Loucy (cell line): ENCODE measurements at regions not wholly inside any gene's neighbourhood (a gene's known extent, or its start where the extent isn't known, plus 50 kb on each side); places are given as distances from the start of the nearest gene placed in this dataset.

Experiments
- H2AFZ ChIP-seq: fragments of 200-600 bp; sonication (generic); 2 replicates; pipeline ENCODE4 v1.6.0; 2016; ENCODE audit warnings: antibody characterized with exemption, mild to moderate bottlenecking, low read length, moderate library complexity
- H3F3A ChIP-seq: fragments of 200-600 bp; 2 replicates; pipeline ENCODE4 v1.6.0; 2016; ENCODE audit warnings: antibody characterized with exemption, low read depth, mild to moderate bottlenecking
- H3K27me3 ChIP-seq: fragments of 200-600 bp; sonication (generic); 2 replicates; pipeline ENCODE4 v1.6.1; 2014; ENCODE audit warnings: low read length, mild to moderate bottlenecking; ENCODE audit not compliant: insufficient read depth, poor library complexity, severe bottlenecking
- H3K36me3 ChIP-seq: fragments of 200-600 bp; sonication (generic); 2 replicates; pipeline ENCODE4 v1.6.1; 2016; ENCODE audit warnings: low read length; ENCODE audit not compliant: insufficient read depth
- H3K4me1 ChIP-seq: fragments of 200-600 bp; sonication (generic); 2 replicates; pipeline ENCODE4 v1.5.1; 2014; ENCODE audit warnings: low read length, mild to moderate bottlenecking; ENCODE audit not compliant: insufficient read depth, poor library complexity, severe bottlenecking
- H3K4me2 ChIP-seq: fragments of 200-600 bp; sonication (generic); 2 replicates; pipeline ENCODE4 v1.6.0; 2014; ENCODE audit warnings: antibody characterized with exemption, low read length, low read depth, mild to moderate bottlenecking; ENCODE audit not compliant: poor library complexity, severe bottlenecking
- H3K4me3 ChIP-seq: fragments of 200-600 bp; sonication (generic); 2 replicates; pipeline ENCODE4 v1.5.1; 2014; ENCODE audit warnings: low read length, mild to moderate bottlenecking, mixed read lengths; ENCODE audit not compliant: poor library complexity, severe bottlenecking
- H3K79me2 ChIP-seq: fragments of 200-600 bp; sonication (generic); 2 replicates; pipeline ENCODE4 v1.6.1; 2014; ENCODE audit warnings: low read length; ENCODE audit not compliant: insufficient read depth
- H3K9ac ChIP-seq: fragments of 200-600 bp; sonication (generic); 2 replicates; pipeline ENCODE4 v1.6.0; 2014; ENCODE audit warnings: mild to moderate bottlenecking, low read depth, low read length, moderate library complexity; ENCODE audit not compliant: poor library complexity, severe bottlenecking
- H3K9me2 ChIP-seq: fragments of 200-600 bp; sonication (generic); replicated peaks from 2 replicates; pipeline ENCODE4 v1.6.1; 2016; ENCODE audit warnings: low read depth, low read length, mixed read lengths
- H3K9me3 ChIP-seq: fragments of 200-600 bp; sonication (generic); 2 replicates; pipeline ENCODE4 v1.6.1; 2014; ENCODE audit warnings: mild to moderate bottlenecking, antibody characterized with exemption, low read length, low read depth; ENCODE audit not compliant: insufficient read depth
- H4K20me1 ChIP-seq: fragments of 200-600 bp; sonication (generic); 2 replicates; pipeline ENCODE4 v1.6.0; 2014; ENCODE audit warnings: antibody characterized with exemption, low read length, mild to moderate bottlenecking; ENCODE audit not compliant: insufficient read depth, poor library complexity, severe bottlenecking
- EZH2phosphoT487 ChIP-seq: fragments of 200-600 bp; IDR thresholded peaks from 2 replicates; pipeline ENCODE4 v1.6.1; 2018; ENCODE audit warnings: antibody characterized with exemption, mild to moderate bottlenecking, moderate library complexity, borderline replicate concordance
- TF ChIP-seq, protein P1 (sequence below): fragments of 200-600 bp; sonication (generic); conservative IDR thresholded peaks from 2 replicates; pipeline ENCODE4 v1.5.1; 2014; ENCODE audit warnings: mild to moderate bottlenecking, antibody characterized with exemption, low read length

- TF ChIP-seq, protein P1, sequence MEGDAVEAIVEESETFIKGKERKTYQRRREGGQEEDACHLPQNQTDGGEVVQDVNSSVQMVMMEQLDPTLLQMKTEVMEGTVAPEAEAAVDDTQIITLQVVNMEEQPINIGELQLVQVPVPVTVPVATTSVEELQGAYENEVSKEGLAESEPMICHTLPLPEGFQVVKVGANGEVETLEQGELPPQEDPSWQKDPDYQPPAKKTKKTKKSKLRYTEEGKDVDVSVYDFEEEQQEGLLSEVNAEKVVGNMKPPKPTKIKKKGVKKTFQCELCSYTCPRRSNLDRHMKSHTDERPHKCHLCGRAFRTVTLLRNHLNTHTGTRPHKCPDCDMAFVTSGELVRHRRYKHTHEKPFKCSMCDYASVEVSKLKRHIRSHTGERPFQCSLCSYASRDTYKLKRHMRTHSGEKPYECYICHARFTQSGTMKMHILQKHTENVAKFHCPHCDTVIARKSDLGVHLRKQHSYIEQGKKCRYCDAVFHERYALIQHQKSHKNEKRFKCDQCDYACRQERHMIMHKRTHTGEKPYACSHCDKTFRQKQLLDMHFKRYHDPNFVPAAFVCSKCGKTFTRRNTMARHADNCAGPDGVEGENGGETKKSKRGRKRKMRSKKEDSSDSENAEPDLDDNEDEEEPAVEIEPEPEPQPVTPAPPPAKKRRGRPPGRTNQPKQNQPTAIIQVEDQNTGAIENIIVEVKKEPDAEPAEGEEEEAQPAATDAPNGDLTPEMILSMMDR = no peak
- no peaks in the 10 kb centered on the region for H3K4me1 ChIP-seq
- H2AFZ ChIP-seq = no peak overlapping the region
- no peaks in the 10 kb centered on the region for H3K9me2 ChIP-seq
- H3K27me3 ChIP-seq = no peaks in the 10 kb centered on the region
- no peaks in the 10 kb centered on the region for H3K36me3 ChIP-seq
- H3F3A ChIP-seq = no peaks in the 10 kb centered on the region
- no peaks in the 10 kb centered on the region for H3K79me2 ChIP-seq
- no peak overlapping the region for H3K4me2 ChIP-seq
- H3K4me3 ChIP-seq = no peak overlapping the region
- H3K9ac ChIP-seq = no peak overlapping the region
- H3K9me3 ChIP-seq = no peaks in the 10 kb centered on the region
- H4K20me1 ChIP-seq = no peaks in the 10 kb centered on the region
Measured at GRCh38 chr5:96283589-96283988, 149.5 kb downstream of the PCSK1 start.

DNA sequence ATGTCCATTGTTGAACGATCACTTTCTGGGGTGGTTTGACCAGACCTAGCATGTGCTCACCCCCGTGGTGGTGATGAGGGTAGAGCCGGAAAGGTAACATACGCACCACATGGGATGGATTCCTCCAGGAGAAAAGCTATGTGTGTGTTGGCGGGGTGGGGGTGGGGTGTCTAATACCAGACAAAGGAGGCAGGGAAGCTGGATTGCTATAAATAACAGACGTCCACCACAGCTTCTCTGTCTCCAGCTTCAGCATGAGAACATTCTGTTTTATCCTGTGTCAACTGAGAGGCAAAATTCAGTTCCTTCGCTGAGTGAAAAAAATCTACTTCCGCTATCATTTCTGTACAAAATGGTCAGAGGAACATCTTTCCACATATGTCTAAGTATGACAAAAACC is 151.0 kb downstream of the PCSK1 start:
- H3K9ac ChIP-seq = no peak overlapping the region
- no peaks in the 10 kb centered on the region for H4K20me1 ChIP-seq
- H3K9me2 ChIP-seq = no peaks in the 10 kb centered on the region
- H3K4me2 ChIP-seq = no peak overlapping the region
- no peak overlapping the region for H2AFZ ChIP-seq
- no peaks in the 10 kb centered on the region for H3K4me1 ChIP-seq
- H3K9me3 ChIP-seq = no peaks in the 10 kb centered on the region
- no peaks in the 10 kb centered on the region for H3K79me2 ChIP-seq
- H3F3A ChIP-seq = no peaks in the 10 kb centered on the region
- H3K27me3 ChIP-seq = no peaks in the 10 kb centered on the region
- TF ChIP-seq, protein P1 = no peak
- TF ChIP-seq EZH2phosphoT487 = no peak
- no peak overlapping the region for H3K4me3 ChIP-seq
- no peaks in the 10 kb centered on the region for H3K36me3 ChIP-seq

DNA sequence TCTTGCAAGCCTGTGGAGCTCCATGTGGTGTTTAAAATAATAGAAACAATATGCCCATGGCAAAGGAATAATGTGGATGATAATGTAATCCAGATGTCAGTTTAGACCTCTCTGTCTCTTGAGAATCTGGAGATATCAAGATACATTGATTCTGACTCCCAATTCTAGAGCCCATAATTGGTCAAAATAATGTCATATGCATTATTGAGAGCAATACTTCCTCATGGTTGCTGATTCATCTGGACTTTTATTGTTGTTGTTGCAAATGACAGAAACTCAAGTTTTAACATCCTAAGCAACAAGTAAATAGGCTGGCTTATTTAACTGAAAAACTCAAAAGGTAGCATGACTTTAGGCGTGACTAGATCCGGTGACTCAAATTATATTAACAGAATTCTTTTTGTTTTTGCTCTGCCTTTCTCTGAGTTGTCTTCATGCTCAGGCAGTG is 152.1 kb downstream of the PCSK1 start:
- H3K79me2 ChIP-seq = no peaks in the 10 kb centered on the region
- H3K36me3 ChIP-seq = no peaks in the 10 kb centered on the region
- H3K9ac ChIP-seq = no peak overlapping the region
- H4K20me1 ChIP-seq = no peaks in the 10 kb centered on the region
- H3K27me3 ChIP-seq = no peaks in the 10 kb centered on the region
- H3K9me3 ChIP-seq = no peaks in the 10 kb centered on the region
- no peak overlapping the region for H3K4me2 ChIP-seq
- H3F3A ChIP-seq = no peaks in the 10 kb centered on the region
- TF ChIP-seq EZH2phosphoT487 = no peak
- TF ChIP-seq, protein P1 = no peak
- no peak overlapping the region for H2AFZ ChIP-seq
- H3K4me1 ChIP-seq = no peaks in the 10 kb centered on the region
- no peaks in the 10 kb centered on the region for H3K9me2 ChIP-seq
- no peak overlapping the region for H3K4me3 ChIP-seq
